HG03135 (cell line): ENCODE measurements at regions not wholly inside any gene's neighbourhood (a gene's known extent, or its start where the extent isn't known, plus 50 kb on each side); places are given as distances from the start of the nearest gene placed in this dataset.
"Not testable (repeated sequence)": the region's sequence is repeated elsewhere in the genome, so short reads cannot be mapped to it uniquely, and the experiment has no call there.

Source experiments
- ATAC-seq: cut with Tn5 transposase; IDR thresholded peaks from one replicate; pipeline ENCODE4 v1.9.1; 2021; ENCODE audit warnings: mild to moderate bottlenecking, moderate library complexity; ENCODE audit not compliant: unreplicated experiment

DNA sequence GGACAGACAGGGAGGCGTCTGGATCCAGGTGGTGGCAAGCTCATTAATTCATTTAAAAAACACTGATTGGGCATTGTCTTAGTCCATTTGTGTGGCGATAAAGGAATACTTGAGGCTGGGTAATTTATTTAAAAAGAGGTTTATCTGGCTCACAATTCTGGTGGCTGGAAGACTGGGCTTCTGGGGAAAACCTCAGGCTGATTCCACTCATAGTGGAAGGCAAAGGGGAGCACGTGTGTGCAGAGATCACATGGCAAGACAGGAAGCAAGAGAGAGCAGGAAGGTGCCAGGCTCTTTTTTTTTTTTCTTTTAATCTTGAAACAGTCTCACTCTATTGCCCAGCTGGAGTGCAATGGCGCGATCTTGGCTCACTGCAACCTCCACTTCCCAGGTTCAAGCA, 100.2 kb upstream of the METTL14 start:
- no peak for ATAC-seq

- no peak for ATAC-seq
These were observed 98.8 kb upstream of the METTL14 start for GRCh38 chr4:118586357-118586790.

DNA sequence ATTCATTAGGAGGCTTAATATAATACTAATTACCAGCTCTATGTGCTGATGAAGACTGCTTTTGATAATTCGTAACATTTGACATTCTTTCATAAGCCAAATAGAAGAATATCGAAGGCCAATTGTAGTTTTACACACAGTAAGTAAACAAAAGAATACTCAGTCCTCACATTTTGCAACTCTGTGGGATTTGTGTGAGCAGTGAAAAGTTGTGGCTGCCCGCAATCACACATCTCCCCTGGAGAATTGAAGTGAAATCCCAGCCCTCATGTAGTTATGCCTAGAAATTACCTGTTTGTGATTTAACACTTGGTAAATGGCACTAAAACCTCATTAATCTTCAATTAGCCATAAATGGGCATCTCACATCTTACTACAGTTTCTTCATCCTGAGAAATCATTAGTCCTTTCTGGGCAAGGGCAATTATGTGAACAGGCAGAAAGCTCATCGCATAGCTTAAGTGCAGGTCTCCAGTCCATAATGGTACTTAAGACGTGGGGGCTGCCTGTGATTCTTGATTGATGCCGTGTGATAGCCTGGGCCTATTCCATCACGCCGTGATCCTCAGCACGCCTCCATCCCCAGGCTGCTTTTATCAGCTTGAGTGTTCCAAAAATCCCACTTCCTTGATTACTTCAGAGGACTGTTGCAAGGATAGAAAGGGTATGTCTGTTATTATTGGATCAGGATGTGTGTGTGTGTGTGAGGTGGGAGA, 97.9 kb upstream of the METTL14 start:
- no peak for ATAC-seq

GRCh38 chr4:118587946-118588345, 97.2 kb upstream of the METTL14 start:
- ATAC-seq: no peak

- ATAC-seq: no peak
These were observed 95.6 kb upstream of the METTL14 start for GRCh38 chr4:118589471-118590055.

DNA sequence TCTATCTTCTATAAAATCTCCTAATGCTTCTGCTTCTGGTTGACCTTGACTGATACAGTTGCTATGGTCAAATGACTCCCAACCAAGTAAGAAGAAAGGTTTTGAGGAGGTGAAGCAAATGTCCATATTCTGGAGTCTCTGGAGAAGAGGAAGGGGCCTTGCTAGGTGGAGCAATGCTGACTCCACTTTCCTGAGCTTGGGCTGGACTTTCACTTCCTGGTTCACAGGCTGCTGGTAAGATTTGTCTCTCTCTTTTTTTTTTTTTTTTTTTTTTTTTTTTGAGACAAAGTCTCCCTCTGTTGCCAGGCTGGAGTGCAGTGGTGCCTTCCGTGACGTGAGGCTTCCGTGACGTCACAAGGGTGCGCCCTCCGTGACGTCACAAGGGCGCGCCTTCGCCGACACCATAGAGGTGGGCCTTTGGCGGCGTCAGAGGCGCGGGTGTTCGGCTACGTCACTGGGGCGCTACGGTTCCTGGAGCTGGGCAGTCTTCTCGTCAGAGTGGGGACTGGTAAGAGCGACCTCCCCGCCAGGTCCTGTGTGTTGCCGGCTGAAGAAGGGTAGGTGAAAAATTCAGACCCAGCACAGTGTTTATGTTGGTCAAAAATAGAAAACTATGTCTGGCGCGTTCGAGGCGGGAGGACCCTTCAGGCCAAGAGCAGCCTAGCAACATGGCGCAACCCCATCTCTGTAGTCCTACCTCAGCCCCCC, 93.7 kb upstream of the METTL14 start:
- ATAC-seq: peak; percentile 99

DNA sequence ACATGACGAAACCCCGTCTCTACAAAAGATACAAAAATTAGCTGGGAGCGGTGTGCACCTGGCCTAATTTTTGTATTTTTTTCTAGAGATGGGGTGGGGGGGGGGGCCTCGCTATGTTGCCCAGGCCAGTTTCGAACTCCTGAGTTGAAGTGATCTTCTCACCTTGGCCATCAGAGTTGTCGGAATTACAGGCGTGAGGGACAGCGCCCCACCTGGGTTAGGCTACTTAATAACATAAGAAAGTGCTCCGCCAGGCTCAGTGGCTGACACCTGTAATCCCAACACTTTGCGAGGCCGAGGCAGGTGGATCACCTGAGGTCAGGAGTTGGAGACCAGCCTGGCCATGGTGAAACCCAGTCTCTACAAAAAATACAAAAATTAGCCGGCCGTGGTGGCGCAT, 92.9 kb upstream of the METTL14 start:
- not testable (repeated sequence) for ATAC-seq

- not testable (repeated sequence) for ATAC-seq
These were observed 89.3 kb upstream of the METTL14 start for GRCh38 chr4:118595883-118596282.

DNA sequence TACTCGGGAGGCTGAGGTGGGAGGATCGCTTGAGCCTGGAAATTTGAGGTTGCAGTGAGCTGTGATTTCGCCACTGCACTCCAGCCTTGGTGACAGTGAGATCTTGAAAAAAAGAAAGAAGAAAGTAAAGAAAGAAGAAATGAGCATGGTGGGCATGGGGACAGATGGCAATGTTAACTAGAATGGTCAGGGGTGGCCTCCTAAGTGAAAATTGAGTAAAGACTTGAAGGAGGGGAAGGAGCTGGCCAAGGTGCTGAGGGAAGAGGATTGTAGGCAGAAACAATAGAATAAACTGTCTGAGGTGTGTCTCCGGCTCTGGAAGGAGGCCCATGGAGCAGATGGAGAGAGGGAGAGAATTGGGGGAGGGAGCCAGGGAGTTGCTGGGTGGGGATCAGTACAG, 60.1 kb upstream of the METTL14 start:
- ATAC-seq: not testable (repeated sequence)

GRCh38 chr4:118629697-118630096, 55.5 kb upstream of the METTL14 start:
- ATAC-seq: not testable (repeated sequence)

GRCh38 chr4:118630897-118631296, 54.3 kb upstream of the METTL14 start:
- ATAC-seq: not testable (repeated sequence)

- ATAC-seq: not testable (repeated sequence)
These were observed 53.7 kb upstream of the METTL14 start for GRCh38 chr4:118631321-118632050.

DNA sequence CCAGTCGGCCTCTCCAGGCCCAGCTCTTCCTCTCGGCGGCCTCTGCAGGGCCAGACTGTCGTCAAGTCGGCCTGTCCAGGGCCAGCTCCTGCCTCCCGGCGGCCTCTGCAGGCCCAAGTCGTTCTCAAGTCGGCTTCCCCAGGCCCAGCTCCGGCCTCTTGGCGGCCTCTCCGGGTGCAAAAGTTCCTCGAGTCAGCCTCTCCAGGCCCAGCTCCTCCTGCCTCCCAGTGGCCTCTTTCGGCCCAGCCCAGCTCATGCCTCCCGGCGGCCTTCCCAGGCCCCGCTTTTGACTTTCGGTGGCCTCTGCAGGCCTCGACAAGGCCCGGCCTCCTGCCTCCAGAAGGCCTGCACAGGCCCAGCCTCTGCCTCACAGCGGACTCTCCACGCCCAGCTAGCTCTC, 51.7 kb upstream of the METTL14 start:
- ATAC-seq: not testable (repeated sequence)

- ATAC-seq: not testable (repeated sequence)
These were observed 50.9 kb upstream of the METTL14 start for GRCh38 chr4:118634126-118634875.
